Nephron (organoid): ENCODE measurements at regions not wholly inside any gene's neighbourhood (a gene's known extent, or its start where the extent isn't known, plus 50 kb on each side); places are given as distances from the start of the nearest gene placed in this dataset.

ENCODE experiments used
- H3K27ac Mint-ChIP-seq, 3 experiments: 2 replicates each; pipeline ENCODE4 v1.8.0; 2020; ENCODE audit warnings: mixed read lengths in 3 of 3, mild to moderate bottlenecking in 2 of 3, moderate library complexity in 1 of 3
- H3K27me3 Mint-ChIP-seq: 2 replicates; pipeline ENCODE4 v1.8.0; 2021; ENCODE audit warnings: low read depth, mild to moderate bottlenecking, moderate library complexity, mixed read lengths
- H3K36me3 Mint-ChIP-seq: 2 replicates; pipeline ENCODE4 v1.8.0; 2020; ENCODE audit warnings: low read depth, mixed read lengths
- H3K4me1 Mint-ChIP-seq: 2 replicates; pipeline ENCODE4 v1.8.0; 2020; ENCODE audit warnings: mixed read lengths
- H3K4me3 Mint-ChIP-seq, 3 experiments: 2 replicates each; pipeline ENCODE4 v1.8.0; 2020; ENCODE audit warnings: mild to moderate bottlenecking in 3 of 3, mixed read lengths in 3 of 3, moderate library complexity in 2 of 3
- H3K9me3 Mint-ChIP-seq: 2 replicates; pipeline ENCODE4 v1.8.0; 2020; ENCODE audit warnings: mixed read lengths
- CTCF ChIP-seq, 3 experiments: fragments of 200-600 bp; sonication (generic); IDR thresholded peaks; one replicate each; pipeline ENCODE4 v1.5.0; 2021; ENCODE audit warnings: antibody characterized with exemption in 3 of 3; ENCODE audit not compliant: unreplicated experiment in 3 of 3

GRCh38 chr12:18818579-18819268, 80.8 kb downstream of the CAPZA3 start:
- no peak for TF ChIP-seq CTCF (IDR thresholded peaks at IDR 0.05; ENCODE audit: unreplicated experiment in 3 of 3)
- Mint-ChIP-seq H3K27ac (peak overlapping the region in 2 of 3 experiments; percentile 24 to 49), H3K36me3 (no peaks in the 10 kb centered on the region), H3K9me3 (no peaks in the 10 kb centered on the region), H3K4me3 (no peak overlapping the region), H3K27me3 (no peaks in the 10 kb centered on the region), H3K4me1 (peaks cover 10% of the 10 kb centered on the region)

- TF ChIP-seq CTCF (IDR thresholded peaks at IDR 0.05; ENCODE audit: unreplicated experiment in 3 of 3), result no peak
- Mint-ChIP-seq H3K9me3 (no peaks in the 10 kb centered on the region), H3K4me3 (no peak overlapping the region), H3K36me3 (no peaks in the 10 kb centered on the region), H3K27me3 (no peaks in the 10 kb centered on the region), H3K4me1 (peaks cover 10% of the 10 kb centered on the region), H3K27ac (no peak overlapping the region)
Measured at GRCh38 chr12:18819484-18819883, 81.6 kb downstream of the CAPZA3 start.

- no peak for TF ChIP-seq CTCF (IDR thresholded peaks at IDR 0.05; ENCODE audit: unreplicated experiment in 3 of 3)
- H3K4me1 Mint-ChIP-seq, result no peaks in the 10 kb centered on the region
- H3K27ac Mint-ChIP-seq, result no peak overlapping the region
- H3K27me3 Mint-ChIP-seq, result peaks cover 2% of the 10 kb centered on the region
- H3K9me3 Mint-ChIP-seq, result peaks cover 2% of the 10 kb centered on the region
- H3K36me3 Mint-ChIP-seq, result peaks cover under 1% of the 10 kb centered on the region
- no peak overlapping the region for H3K4me3 Mint-ChIP-seq
Measured at GRCh38 chr12:18823461-18823860, 85.5 kb downstream of the CAPZA3 start.

- no peak for TF ChIP-seq CTCF (IDR thresholded peaks at IDR 0.05; ENCODE audit: unreplicated experiment in 3 of 3)
- no peak overlapping the region for H3K4me3 Mint-ChIP-seq
- H3K36me3 Mint-ChIP-seq, result peaks cover 5% of the 10 kb centered on the region
- peaks cover 4% of the 10 kb centered on the region for H3K27me3 Mint-ChIP-seq
- no peaks in the 10 kb centered on the region for H3K4me1 Mint-ChIP-seq
- no peak overlapping the region for H3K27ac Mint-ChIP-seq
- H3K9me3 Mint-ChIP-seq, result peaks cover 10% of the 10 kb centered on the region
Measured at GRCh38 chr12:18824287-18824686, 86.4 kb downstream of the CAPZA3 start.

- H3K36me3 Mint-ChIP-seq, result peaks cover 5% of the 10 kb centered on the region
- no peak for TF ChIP-seq CTCF (IDR thresholded peaks at IDR 0.05; ENCODE audit: unreplicated experiment in 3 of 3)
- H3K27me3 Mint-ChIP-seq, result peaks cover 4% of the 10 kb centered on the region
- H3K27ac Mint-ChIP-seq, result no peak overlapping the region
- no peak overlapping the region for H3K4me3 Mint-ChIP-seq
- H3K4me1 Mint-ChIP-seq, result no peaks in the 10 kb centered on the region
- H3K9me3 Mint-ChIP-seq, result peaks cover 13% of the 10 kb centered on the region
Measured at GRCh38 chr12:18825138-18825537, 87.2 kb downstream of the CAPZA3 start.

- TF ChIP-seq CTCF (IDR thresholded peaks at IDR 0.05; ENCODE audit: unreplicated experiment in 3 of 3), result no peak
- no peak overlapping the region for H3K27ac Mint-ChIP-seq
- H3K9me3 Mint-ChIP-seq, result peaks cover 19% of the 10 kb centered on the region
- H3K27me3 Mint-ChIP-seq, result peaks cover 4% of the 10 kb centered on the region
- no peaks in the 10 kb centered on the region for H3K4me1 Mint-ChIP-seq
- no peak overlapping the region for H3K4me3 Mint-ChIP-seq
- H3K36me3 Mint-ChIP-seq, result peaks cover 5% of the 10 kb centered on the region
Measured at GRCh38 chr12:18827913-18828312, 90.0 kb downstream of the CAPZA3 start.
